ENCODE measurements at regions not wholly inside any gene's neighbourhood (a gene's known extent, or its start where the extent isn't known, plus 50 kb on each side); places are given as distances from the start of the nearest gene placed in this dataset.

DNA sequence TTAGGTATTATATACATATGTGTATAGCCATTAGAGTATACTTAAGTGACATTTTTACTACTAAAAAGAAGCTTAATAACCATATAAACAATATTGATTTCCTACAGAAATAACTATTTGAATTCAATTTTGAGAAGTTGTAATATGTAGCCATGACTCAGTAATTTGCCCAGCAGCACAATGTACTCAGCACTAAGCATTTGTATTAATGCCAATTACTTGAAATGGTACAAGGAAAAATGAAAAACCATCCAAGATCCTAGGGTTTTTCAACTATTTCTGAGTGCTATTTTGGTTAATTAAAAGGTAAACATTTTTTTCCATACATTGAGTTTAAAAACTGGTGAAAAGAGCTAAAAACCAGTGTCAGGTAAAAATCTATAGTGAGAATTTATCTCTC is 324.0 kb downstream of the KCNJ3 start:
- TF ChIP-seq POLR2A (IDR thresholded peaks at IDR 0.05), result no peak
- no peak for TF ChIP-seq CTCF (IDR thresholded peaks at IDR 0.05)
